Left forelimb (tissue), 1 donor: ENCODE measurements at regions not wholly inside any gene's neighbourhood (a gene's known extent, or its start where the extent isn't known, plus 50 kb on each side); places are given as distances from the start of the nearest gene placed in this dataset.
A peak's percentile ranks its signal among the peaks of the same experiment; 100 is the strongest.

Experiments used
- DNase-seq: peaks from one replicate; pipeline ENCODE4 v3.0.0-alpha.2; 2018; ENCODE audit warnings: low spot score

GRCh38 chr11:104433751-104434150, 269.8 kb upstream of the PDGFD start:
- no peak for DNase-seq

DNA sequence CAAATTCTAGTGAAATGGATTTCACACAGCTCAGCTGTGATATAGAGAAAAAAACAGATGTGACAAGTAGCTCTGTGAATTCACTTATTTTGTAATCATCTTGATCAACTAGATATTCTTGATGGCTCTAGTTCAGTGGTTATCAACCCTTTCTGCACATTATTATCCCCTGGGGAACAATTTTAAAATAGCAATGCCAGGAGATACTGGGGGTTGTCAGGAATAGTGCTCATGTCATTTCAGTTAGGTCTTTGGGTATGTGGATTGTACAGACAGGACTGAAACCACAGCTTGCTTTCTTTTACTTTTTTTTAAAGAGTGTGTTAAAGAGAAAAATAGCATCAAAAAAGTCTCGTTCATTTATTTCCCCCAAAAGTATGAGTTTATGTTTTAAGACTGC, 269.0 kb upstream of the PDGFD start:
- no peak for DNase-seq

DNA sequence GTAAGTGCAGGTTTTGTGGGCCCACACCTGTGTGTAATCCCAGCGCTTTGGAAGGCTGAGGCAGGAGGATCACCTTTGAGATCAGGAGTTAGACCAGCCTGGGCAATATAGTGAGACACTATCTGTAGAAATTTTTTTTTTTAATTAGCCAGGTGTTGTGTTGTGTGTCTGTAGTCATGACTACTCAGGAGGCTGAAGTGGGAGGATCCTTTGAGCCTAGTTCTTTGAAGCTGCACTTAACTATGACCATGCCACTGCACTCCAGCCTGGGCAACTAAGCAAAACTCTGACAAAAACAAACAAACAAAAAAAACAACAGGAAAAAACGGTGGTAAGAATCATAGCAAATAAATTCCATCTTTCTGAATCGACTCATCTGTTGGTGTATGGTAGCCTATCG, 268.6 kb upstream of the PDGFD start:
- DNase-seq, result no peak

GRCh38 chr11:104422324-104422944, 258.5 kb upstream of the PDGFD start:
- peak; percentile 60 for DNase-seq

- no peak for DNase-seq
These were observed 246.4 kb upstream of the PDGFD start for GRCh38 chr11:104410336-104410735.

- no peak for DNase-seq
These were observed 244.7 kb upstream of the PDGFD start for GRCh38 chr11:104408630-104409029.

DNA sequence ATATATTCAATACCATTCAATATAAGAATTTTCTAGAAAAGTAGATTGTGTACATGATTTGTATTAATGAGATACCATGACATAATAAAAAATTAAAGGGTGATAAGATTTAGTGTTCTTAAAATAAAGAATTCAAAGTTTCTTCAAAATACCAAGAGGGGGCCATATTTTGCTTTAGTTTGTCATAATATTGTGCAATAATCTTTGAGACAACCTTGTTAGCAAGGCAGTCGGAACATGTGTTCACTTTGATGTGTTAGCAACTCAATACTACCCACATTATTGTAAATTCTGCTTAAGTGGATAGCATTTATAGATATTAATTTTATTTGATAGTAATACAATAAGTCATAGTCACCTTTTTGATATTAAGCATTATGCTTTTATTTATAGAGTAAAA, 241.3 kb upstream of the PDGFD start:
- no peak for DNase-seq

- DNase-seq, result no peak
These were observed 240.6 kb upstream of the PDGFD start for GRCh38 chr11:104404231-104405175.

- no peak for DNase-seq
These were observed 239.0 kb upstream of the PDGFD start for GRCh38 chr11:104402812-104403521.

DNA sequence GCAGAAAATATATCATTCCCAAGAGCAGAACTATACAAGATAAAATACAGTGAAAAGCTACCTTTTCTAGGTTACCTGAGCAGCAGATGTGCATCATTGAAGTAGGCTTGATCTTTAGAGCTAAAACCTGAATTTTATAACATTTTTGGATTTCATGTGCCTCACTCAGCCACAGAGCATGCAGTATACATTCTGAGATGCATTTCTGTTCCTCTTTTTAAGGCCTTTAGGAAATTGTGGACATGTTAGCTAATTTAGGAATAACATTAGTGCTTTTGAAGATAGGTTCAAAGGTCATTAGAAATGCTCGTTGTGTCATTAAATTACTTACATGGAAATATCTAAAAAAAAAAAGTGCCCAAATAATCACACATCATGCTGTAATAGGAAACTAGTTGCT, 230.6 kb upstream of the PDGFD start:
- no peak for DNase-seq

DNA sequence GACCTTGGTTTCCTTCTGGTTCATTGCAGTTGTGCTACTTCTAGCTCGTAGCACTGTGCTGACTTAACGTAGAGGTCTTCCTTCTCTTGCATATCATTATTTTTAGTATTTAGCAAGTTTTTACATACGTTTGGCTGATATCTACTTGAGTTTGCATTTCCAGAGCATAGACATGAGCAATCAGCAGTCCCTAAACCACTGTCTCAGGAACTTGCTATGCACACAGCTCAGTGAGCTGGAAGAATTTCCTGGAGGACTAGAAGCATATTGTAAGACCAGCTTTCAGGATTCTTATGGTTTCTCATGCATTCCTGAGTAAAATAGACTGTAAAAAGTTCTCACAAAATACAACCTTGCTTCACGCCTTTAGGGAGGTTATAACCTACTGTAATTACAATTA, 226.7 kb upstream of the PDGFD start:
- no peak for DNase-seq

- DNase-seq, result no peak
These were observed 221.9 kb upstream of the PDGFD start for GRCh38 chr11:104385884-104386283.

DNA sequence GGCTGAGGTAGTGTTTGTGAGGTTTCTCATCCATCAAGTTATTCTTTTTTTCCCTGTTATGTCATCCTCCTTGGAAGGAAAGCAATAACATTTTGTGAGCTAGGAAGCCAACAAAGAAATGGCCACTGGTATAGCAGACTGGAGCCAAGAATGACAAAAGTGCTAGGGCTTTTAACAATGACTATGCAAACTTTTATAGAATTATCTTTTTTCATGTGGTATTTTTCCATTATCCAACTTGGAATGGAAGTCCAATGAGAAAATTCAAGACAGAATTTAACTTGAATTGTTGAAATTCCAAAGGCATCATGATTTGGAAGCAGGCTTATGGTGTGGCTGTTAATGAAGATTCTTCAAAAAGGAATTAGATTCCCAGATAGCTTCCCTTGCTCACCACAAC, 216.4 kb upstream of the PDGFD start:
- DNase-seq, result no peak

DNA sequence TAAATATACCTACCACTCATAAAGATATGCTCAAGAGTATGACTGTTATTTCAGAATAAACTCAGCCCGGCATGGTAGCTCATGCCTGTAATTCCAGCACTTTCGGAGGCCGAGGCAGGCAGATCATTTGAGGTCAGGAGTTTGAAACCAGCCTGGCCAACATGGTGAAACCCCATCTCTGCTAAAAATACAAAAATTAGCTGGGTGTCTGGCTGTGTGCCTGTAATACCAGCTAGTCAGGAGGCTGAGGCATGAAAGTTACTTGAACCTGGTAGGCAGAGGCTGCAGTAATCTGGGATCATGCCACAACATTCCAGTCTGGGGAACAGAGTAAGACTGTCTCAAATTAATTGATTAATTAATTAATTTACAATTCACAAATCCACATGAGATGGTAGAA, 208.2 kb upstream of the PDGFD start:
- DNase-seq, result no peak

DNA sequence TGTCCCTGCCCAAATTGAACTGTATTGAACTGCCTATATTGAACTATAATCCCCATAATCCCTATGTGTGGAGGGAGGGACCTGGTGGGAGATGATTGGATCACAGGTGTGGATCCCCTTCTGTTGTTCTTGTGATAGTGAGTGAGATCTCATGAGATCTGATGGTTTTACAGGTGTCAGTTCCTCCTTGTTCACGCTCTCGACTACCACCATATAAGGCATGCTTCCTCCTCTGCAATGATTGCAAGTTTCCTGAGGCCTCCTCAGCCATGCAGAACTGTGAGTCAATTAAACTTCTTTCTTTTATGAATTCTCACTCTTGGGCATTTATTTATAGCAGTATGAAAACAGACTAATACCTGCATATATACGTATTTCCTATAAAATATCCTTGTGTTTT, 206.5 kb upstream of the PDGFD start:
- no peak for DNase-seq

GRCh38 chr11:104369761-104370160, 205.8 kb upstream of the PDGFD start:
- DNase-seq, result no peak

DNA sequence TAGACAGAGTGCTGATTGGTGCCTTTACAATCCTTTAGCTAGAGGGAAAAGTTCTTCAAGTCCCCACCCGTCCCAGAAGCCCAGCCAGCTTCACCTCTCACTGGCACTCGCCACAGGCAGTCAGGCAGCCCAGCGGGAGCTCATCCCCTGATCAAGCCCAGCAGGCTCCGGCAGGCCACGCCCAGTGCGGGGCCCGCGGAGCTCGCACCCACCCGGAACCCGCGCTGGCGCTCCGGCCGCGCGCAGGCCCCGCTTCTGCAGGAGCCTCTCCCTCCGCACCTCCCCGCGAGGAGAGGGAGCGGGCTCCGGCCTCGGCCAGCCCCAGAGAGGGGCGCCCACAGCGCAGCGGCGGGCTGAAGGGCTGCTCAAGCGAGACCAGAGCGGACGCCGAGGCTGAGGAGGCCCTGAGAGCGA, 202.4 kb upstream of the PDGFD start:
- no peak for DNase-seq

DNA sequence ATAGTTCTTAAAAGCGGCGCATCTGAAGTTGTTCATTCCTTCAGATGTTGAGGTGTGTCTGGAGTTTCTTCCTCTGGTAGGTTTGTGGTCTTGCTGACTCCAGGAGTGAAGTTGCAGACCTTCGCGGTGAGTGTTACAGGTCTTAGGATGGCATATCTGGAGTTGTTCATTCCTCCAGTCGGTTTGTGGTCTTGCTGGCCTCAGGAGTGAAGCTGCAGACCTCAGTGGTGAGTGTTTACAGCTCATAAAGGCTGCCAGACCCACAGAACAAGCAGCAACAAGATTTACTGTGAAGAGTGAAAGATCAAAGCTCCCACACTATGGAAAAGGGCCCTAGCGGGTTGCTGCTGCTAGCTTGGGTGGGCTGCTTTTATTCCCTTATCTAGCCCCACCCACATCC, 201.7 kb upstream of the PDGFD start:
- no peak for DNase-seq

DNA sequence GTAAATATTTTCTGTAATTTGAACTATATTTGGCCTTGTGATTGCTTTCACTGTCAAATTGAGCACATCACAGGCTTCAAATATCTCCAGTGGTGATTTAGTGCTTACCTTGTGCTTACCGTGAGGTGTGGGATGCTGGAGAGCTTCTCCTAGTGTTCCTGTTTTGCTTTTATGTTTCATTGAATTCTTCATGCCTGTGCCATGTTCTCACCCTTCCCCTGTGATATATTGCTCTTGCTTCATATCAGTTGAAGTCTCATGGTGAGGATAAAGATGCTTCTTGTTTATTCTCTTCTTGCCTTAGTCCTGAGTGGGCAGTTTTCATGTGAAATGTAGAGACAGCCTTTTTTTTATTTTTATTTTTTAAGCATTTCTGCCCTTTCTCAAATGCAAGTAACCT, 198.0 kb upstream of the PDGFD start:
- no peak for DNase-seq

- DNase-seq, result no peak
These were observed 188.1 kb upstream of the PDGFD start for GRCh38 chr11:104352036-104352435.

- DNase-seq, result no peak
These were observed 179.6 kb upstream of the PDGFD start for GRCh38 chr11:104343578-104343977.

DNA sequence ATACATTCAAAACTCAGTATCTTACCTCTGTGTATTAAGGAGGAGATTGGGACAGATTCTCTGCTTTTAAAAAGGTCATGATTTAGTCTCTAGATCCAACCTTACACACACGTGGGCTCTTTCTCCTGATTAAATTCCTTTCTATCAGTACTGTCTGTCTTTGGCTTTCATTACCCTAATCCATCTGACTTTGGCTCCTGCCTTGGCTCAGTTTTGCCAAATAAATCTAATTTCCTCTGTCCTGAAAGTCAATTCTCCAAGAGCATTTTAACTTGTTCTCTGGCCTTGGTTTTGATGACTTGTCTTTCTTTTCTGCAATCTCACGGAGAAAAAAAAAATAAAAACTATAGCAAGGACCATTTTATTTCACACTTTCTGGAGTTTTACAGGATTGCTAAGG, 176.6 kb upstream of the PDGFD start:
- no peak for DNase-seq

DNA sequence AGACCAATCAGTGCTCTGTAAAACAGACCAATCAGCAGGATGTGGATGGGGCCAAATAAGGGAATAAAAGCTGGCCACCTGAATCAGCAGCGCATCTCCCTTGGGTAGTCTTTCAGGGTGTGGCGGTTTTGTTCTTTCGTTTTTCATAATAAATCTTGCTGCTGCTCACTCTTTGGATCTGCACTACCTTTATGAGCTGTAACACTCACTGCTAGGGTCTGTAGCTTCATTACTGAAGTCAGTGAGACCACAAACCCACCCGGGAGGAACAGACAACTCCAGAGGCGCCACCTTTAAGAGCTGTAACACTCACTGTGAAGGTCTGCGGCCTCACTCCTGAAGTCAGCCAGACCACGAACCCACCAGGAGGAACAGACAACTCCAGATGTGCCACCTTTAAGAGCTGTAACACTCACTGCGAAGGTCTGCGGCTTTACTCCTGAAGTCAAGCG, 175.5 kb upstream of the PDGFD start:
- DNase-seq, result no peak
